H9 (cell line): ENCODE measurements at regions not wholly inside any gene's neighbourhood (a gene's known extent, or its start where the extent isn't known, plus 50 kb on each side); places are given as distances from the start of the nearest gene placed in this dataset.

Experiments used
- DNase-seq: peaks from one replicate; pipeline ENCODE4 v3.0.0-alpha.2; 2017
- H2AFZ ChIP-seq: one replicate; pipeline ENCODE4 v1.6.1; 2013; ENCODE audit warnings: mild to moderate bottlenecking, low read length, control low read depth, moderate library complexity
- H2AK5ac ChIP-seq: 2 replicates; pipeline ENCODE4 v1.6.1; 2013; ENCODE audit warnings: low read length, control low read depth, mixed read lengths; ENCODE audit not compliant: insufficient read length
- H2BK120ac ChIP-seq: one replicate; pipeline ENCODE4 v1.6.1; 2013; ENCODE audit warnings: low read depth, mild to moderate bottlenecking, low read length, control low read depth, inconsistent platforms; ENCODE audit not compliant: poor library complexity, severe bottlenecking
- H2BK12ac ChIP-seq: 2 replicates; pipeline ENCODE4 v1.6.1; 2013; ENCODE audit warnings: low read length, control low read depth, mixed read lengths, low read depth; ENCODE audit not compliant: insufficient read length
- H2BK15ac ChIP-seq: 2 replicates; pipeline ENCODE4 v1.6.1; 2013; ENCODE audit warnings: low read depth, low read length, control low read depth
- H2BK20ac ChIP-seq: one replicate; pipeline ENCODE4 v1.6.1; 2013; ENCODE audit warnings: low read depth, mild to moderate bottlenecking, low read length, control low read depth, inconsistent platforms; ENCODE audit not compliant: poor library complexity, severe bottlenecking
- H2BK5ac ChIP-seq: 2 replicates; pipeline ENCODE4 v1.6.1; 2013; ENCODE audit warnings: low read length, control low read depth, mixed read lengths; ENCODE audit not compliant: insufficient read length
- H3K14ac ChIP-seq: 2 replicates; pipeline ENCODE4 v1.6.1; 2013; ENCODE audit warnings: low read length, control low read depth; ENCODE audit not compliant: insufficient read depth
- H3K18ac ChIP-seq: 2 replicates; pipeline ENCODE4 v1.6.1; 2013; ENCODE audit warnings: low read depth, mild to moderate bottlenecking, mixed read lengths, low read length, control low read depth; ENCODE audit not compliant: insufficient read length
- H3K23ac ChIP-seq: 2 replicates; pipeline ENCODE4 v1.6.1; 2013; ENCODE audit warnings: low read length, control low read depth, mixed read lengths, low read depth; ENCODE audit not compliant: insufficient read length
- H3K23me2 ChIP-seq: 2 replicates; pipeline ENCODE4 v1.6.1; 2013; ENCODE audit warnings: low read depth, mild to moderate bottlenecking, mixed read lengths, low read length, control low read depth; ENCODE audit not compliant: insufficient read length, poor library complexity, severe bottlenecking
- H3K27ac ChIP-seq: 2 replicates; pipeline ENCODE4 v1.5.1; 2013; ENCODE audit warnings: low read length, control low read depth, mixed read lengths, low read depth; ENCODE audit not compliant: insufficient read length
- H3K27me3 ChIP-seq: 2 replicates; pipeline ENCODE4 v1.6.1; 2013; ENCODE audit warnings: low read length, control low read depth, inconsistent platforms; ENCODE audit not compliant: insufficient read depth
- H3K4ac ChIP-seq: 2 replicates; pipeline ENCODE4 v1.6.1; 2013; ENCODE audit warnings: low read depth, mild to moderate bottlenecking, control low read depth, inconsistent platforms, low read length, moderate library complexity
- H3K4me1 ChIP-seq: 2 replicates; pipeline ENCODE4 v1.6.1; 2013; ENCODE audit warnings: low read length, control low read depth, inconsistent platforms; ENCODE audit not compliant: insufficient read depth
- H3K4me2 ChIP-seq: 2 replicates; pipeline ENCODE4 v1.6.1; 2013; ENCODE audit warnings: low read length, control low read depth, mixed read lengths; ENCODE audit not compliant: insufficient read length, insufficient read depth
- H3K56ac ChIP-seq: 2 replicates; pipeline ENCODE4 v1.6.1; 2013; ENCODE audit warnings: low read depth, mild to moderate bottlenecking, mixed read lengths, low read length, control low read depth; ENCODE audit not compliant: insufficient read length
- H3K79me1 ChIP-seq: 2 replicates; pipeline ENCODE4 v1.6.1; 2013; ENCODE audit warnings: low read depth, mild to moderate bottlenecking, moderate library complexity, low read length, control low read depth, inconsistent platforms; ENCODE audit not compliant: insufficient read depth, poor library complexity, severe bottlenecking
- H3K79me2 ChIP-seq: 2 replicates; pipeline ENCODE4 v1.6.1; 2013; ENCODE audit warnings: low read length, control low read depth, inconsistent platforms; ENCODE audit not compliant: insufficient read depth
- H3K9ac ChIP-seq: 2 replicates; pipeline ENCODE4 v1.6.1; 2013; ENCODE audit warnings: low read length, control low read depth, mixed read lengths; ENCODE audit not compliant: insufficient read length; ENCODE audit errors: extremely low read depth
- H3K9me3 ChIP-seq: one replicate; pipeline ENCODE4 v1.6.1; 2013; ENCODE audit warnings: low read depth, low read length, inconsistent platforms; ENCODE audit not compliant: control insufficient read depth
- H3T11ph ChIP-seq: one replicate; pipeline ENCODE4 v1.6.1; 2013; ENCODE audit warnings: mild to moderate bottlenecking, low read length, control low read depth, inconsistent platforms
- H4K20me1 ChIP-seq: one replicate; pipeline ENCODE4 v1.6.1; 2013; ENCODE audit not compliant: control insufficient read depth, insufficient read length, insufficient read depth
- H4K5ac ChIP-seq: 2 replicates; pipeline ENCODE4 v1.6.1; 2013; ENCODE audit warnings: low read depth, mild to moderate bottlenecking, mixed read lengths, low read length, control low read depth; ENCODE audit not compliant: insufficient read length
- H4K8ac ChIP-seq: replicated peaks from 2 replicates; pipeline ENCODE4 v1.6.1; 2013; ENCODE audit warnings: low read length, control low read depth, mixed read lengths, low read depth; ENCODE audit not compliant: insufficient read length
- H4K91ac ChIP-seq: 2 replicates; pipeline ENCODE4 v1.6.1; 2013; ENCODE audit warnings: low read depth, mild to moderate bottlenecking, moderate library complexity, mixed read lengths, low read length, control low read depth; ENCODE audit not compliant: insufficient read length
- H3K27ac Mint-ChIP-seq, 3 experiments: 2 replicates in 2 of 3; 3 replicates in 1 of 3; pipeline ENCODE4 v1.8.0; 2020 to 2021; ENCODE audit warnings: mixed read lengths in 3 of 3, mild to moderate bottlenecking in 1 of 3, moderate library complexity in 1 of 3
- H3K27me3 Mint-ChIP-seq: 2 replicates; pipeline ENCODE4 v1.8.0; 2021; ENCODE audit warnings: low read depth, mild to moderate bottlenecking, moderate library complexity, mixed read lengths
- H3K36me3 Mint-ChIP-seq, 3 experiments: 2 replicates in 2 of 3; 3 replicates in 1 of 3; pipeline ENCODE4 v1.8.0; 2020 to 2021; ENCODE audit warnings: low read depth in 3 of 3, mixed read lengths in 3 of 3; ENCODE audit not compliant: insufficient read depth in 1 of 3
- H3K4me1 Mint-ChIP-seq, 2 experiments: 2 replicates each; pipeline ENCODE4 v1.8.0; 2020; ENCODE audit warnings: mixed read lengths in 2 of 2
- H3K4me3 Mint-ChIP-seq, 2 experiments: 2 replicates in 1 of 2; 3 replicates in 1 of 2; pipeline ENCODE4 v1.8.0; 2020 to 2021; ENCODE audit warnings: mild to moderate bottlenecking in 2 of 2, mixed read lengths in 2 of 2, moderate library complexity in 1 of 2
- H3K9me3 Mint-ChIP-seq, 2 experiments: 2 replicates in 1 of 2; 3 replicates in 1 of 2; pipeline ENCODE4 v1.8.0; 2020; ENCODE audit warnings: mild to moderate bottlenecking in 2 of 2, mixed read lengths in 2 of 2, moderate library complexity in 1 of 2
- CTCF ChIP-seq: fragments of 200-600 bp; sonication (generic); conservative IDR thresholded peaks from 3 replicates; pipeline ENCODE4 v1.8.0; 2021; ENCODE audit warnings: antibody characterized with exemption, mild to moderate bottlenecking
- WGBS: extraction: QIAGEN DNeasy Blood & Tissue Kit; methylation state at CpG from one replicate; pipeline ENCODE4 v1.1.7; 2013; ENCODE audit warnings: missing lambda C conversion rate, low lambda C conversion rate, mixed read lengths; ENCODE audit not compliant: insufficient read length; ENCODE audit errors: extremely low coverage; 5-methylcytosine and 5-hydroxymethylcytosine counted together

DNA sequence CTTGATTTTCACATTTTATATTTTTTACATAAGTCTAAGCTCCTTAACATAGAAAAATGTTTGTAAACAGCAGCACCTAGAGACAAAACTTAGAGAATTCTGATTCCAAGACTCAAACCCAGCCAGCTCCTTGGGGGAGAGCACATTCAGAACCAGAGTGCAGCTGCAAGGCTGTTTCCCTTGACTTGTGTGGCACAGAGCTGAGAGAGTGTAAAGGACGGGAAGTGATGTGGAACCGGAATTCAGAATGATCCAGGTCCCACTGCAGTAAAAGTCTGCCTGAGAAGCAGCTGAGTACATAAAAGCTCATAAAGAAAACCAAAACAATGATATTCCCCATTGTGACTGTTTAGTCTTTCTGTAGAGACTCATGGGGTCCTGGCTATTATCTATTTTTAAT is 713.8 kb downstream of the RAB28 start:
- Histone ChIP-seq H2AK5ac (no peak overlapping the region), H3K79me1 (no peaks in the 10 kb centered on the region), H3K23me2 (no peaks in the 10 kb centered on the region), H3K18ac (no peak overlapping the region), H4K20me1 (no peaks in the 10 kb centered on the region), H3T11ph (no peak overlapping the region), H3K4ac (no peak overlapping the region), H3K4me1 (no peaks in the 10 kb centered on the region), H3K56ac (no peak overlapping the region), H3K14ac (no peak overlapping the region), H3K27ac (no peak overlapping the region), H3K4me2 (no peak overlapping the region), H3K23ac (no peak overlapping the region), H2AFZ (no peak overlapping the region), H3K9me3 (no peaks in the 10 kb centered on the region), H4K5ac (no peak overlapping the region), H3K79me2 (no peaks in the 10 kb centered on the region), H4K8ac (no peak overlapping the region), H4K91ac (no peak overlapping the region), H2BK120ac (no peak overlapping the region), H2BK5ac (no peak overlapping the region), H2BK12ac (no peak overlapping the region), H3K9ac (no peak overlapping the region), H3K27me3 (no peaks in the 10 kb centered on the region), H2BK15ac (no peak overlapping the region), H2BK20ac (no peak overlapping the region)
- Mint-ChIP-seq H3K9me3 (no peaks in the 10 kb centered on the region), H3K36me3 (no peaks in the 10 kb centered on the region), H3K4me3 (no peak overlapping the region), H3K27ac (no peak overlapping the region), H3K27me3 (no peaks in the 10 kb centered on the region), H3K4me1 (no peaks in the 10 kb centered on the region)
- DNase-seq = no peak
- no CpG with 5 or more reads among the region's 2 CpGs for WGBS
- TF ChIP-seq CTCF = no peak
